ENCODE measurements at regions not wholly inside any gene's neighbourhood (a gene's known extent, or its start where the extent isn't known, plus 50 kb on each side); places are given as distances from the start of the nearest gene placed in this dataset.

- TF ChIP-seq POLR2AphosphoS5 (IDR thresholded peaks at IDR 0.05; ENCODE audit: borderline replicate concordance, low read depth, low read length) (0 out of 2 replicates have a peak, but pooled peaks have one; percentile 36), EZH2 (IDR thresholded peaks at IDR 0.05) (no peak)
Measured at GRCh38 chrX:128759745-128760144, 707.5 kb upstream of the ACTRT1 start.

Data from SK-N-MC (cell line).